ENCODE measurements at regions not wholly inside any gene's neighbourhood (a gene's known extent, or its start where the extent isn't known, plus 50 kb on each side); places are given as distances from the start of the nearest gene placed in this dataset.

GRCh38 chr13:66200555-66200954, 1029.6 kb downstream of the PCDH9 start:
- Mint-ChIP-seq H3K27ac (no peak overlapping the region), H3K27me3 (ENCODE audit: low read depth) (no peaks in the 10 kb centered on the region), H3K36me3 (no peaks in the 10 kb centered on the region), H3K4me3 (no peak overlapping the region), H3K4me1 (no peaks in the 10 kb centered on the region; the same call in 1 of the 2 replicates), H3K9me3 (peaks cover 21% of the 10 kb centered on the region)
- no peak for ATAC-seq
- TF ChIP-seq ZNF263 (CRISPR knock-in tag; IDR thresholded peaks at IDR 0.05; ENCODE audit: low read depth) (no peak), ATF1 (CRISPR knock-in tag; IDR thresholded peaks at IDR 0.05) (no peak), NR1H2 (CRISPR knock-in tag; IDR thresholded peaks at IDR 0.05) (no peak), MXD4 (CRISPR knock-in tag; IDR thresholded peaks at IDR 0.05; ENCODE audit: borderline replicate concordance) (no peak), PREB (CRISPR knock-in tag; IDR thresholded peaks at IDR 0.05; ENCODE audit: borderline replicate concordance) (no peak), ZNF671 (CRISPR knock-in tag; IDR thresholded peaks at IDR 0.05) (no peak)
- POLR2A ChIA-PET: no interaction called here
- DNase-seq (ENCODE audit: low spot score): no peak
- CTCF ChIA-PET: no interaction called here

GRCh38 chr13:66195238-66195637, 1034.9 kb downstream of the PCDH9 start:
- Mint-ChIP-seq H3K36me3 (no peaks in the 10 kb centered on the region), H3K9me3 (peaks cover 32% of the 10 kb centered on the region), H3K4me3 (no peak overlapping the region), H3K27ac (no peak overlapping the region), H3K27me3 (ENCODE audit: low read depth) (no peaks in the 10 kb centered on the region), H3K4me1 (no peaks in the 10 kb centered on the region)
- ChIA-PET CTCF (no interaction called here), POLR2A (no interaction called here)
- DNase-seq (ENCODE audit: low spot score): no peak
- no peak for TF ChIP-seq GABPB1 (CRISPR knock-in tag; IDR thresholded peaks at IDR 0.05)
- no peak for ATAC-seq

GRCh38 chr13:66189986-66190385, 1040.2 kb downstream of the PCDH9 start:
- no peak overlapping the region for H3K27ac Mint-ChIP-seq
- no peaks in the 10 kb centered on the region for H3K4me1 Mint-ChIP-seq
- POLR2A ChIA-PET: interaction anchor here (0.6 kb wide), 2 partner anchors 18 to 250 kb away, joined by 3 read pairs; no protein-coding TSS in a partner anchor
- H3K4me3 Mint-ChIP-seq: no peak overlapping the region
- peaks cover 11% of the 10 kb centered on the region for H3K9me3 Mint-ChIP-seq
- DNase-seq (ENCODE audit: low spot score) (no peak), ATAC-seq (no peak)
- CTCF ChIA-PET: no interaction called here
- TF ChIP-seq IRF1 (CRISPR knock-in tag; IDR thresholded peaks at IDR 0.05): no peak
- TF ChIP-seq ZNF138 (CRISPR knock-in tag; conservative IDR thresholded peaks at IDR 0.05): no peak
- TF ChIP-seq FOXP1 (CRISPR knock-in tag; IDR thresholded peaks at IDR 0.05; ENCODE audit: borderline replicate concordance): no peak
- TF ChIP-seq CDX4 (CRISPR knock-in tag; IDR thresholded peaks at IDR 0.05; ENCODE audit: borderline replicate concordance): no peak
- TF ChIP-seq USF2 (CRISPR knock-in tag; IDR thresholded peaks at IDR 0.05): no peak
- TF ChIP-seq MAX (CRISPR knock-in tag; IDR thresholded peaks at IDR 0.05): no peak
- TF ChIP-seq ZMAT4 (CRISPR knock-in tag; IDR thresholded peaks at IDR 0.05): no peak
- no peak for TF ChIP-seq USF1 (CRISPR knock-in tag; IDR thresholded peaks at IDR 0.05)
- no peak for TF ChIP-seq PRDM15 (CRISPR knock-in tag; IDR thresholded peaks at IDR 0.05)
- no peak for TF ChIP-seq FOXK1 (CRISPR knock-in tag; IDR thresholded peaks at IDR 0.05)
- no peak for TF ChIP-seq CTCF (IDR thresholded peaks at IDR 0.05)
- H3K36me3 Mint-ChIP-seq: no peaks in the 10 kb centered on the region
- H3K27me3 Mint-ChIP-seq (ENCODE audit: low read depth): no peaks in the 10 kb centered on the region
